Pancreas (tissue), 10 donors: ENCODE measurements at regions not wholly inside any gene's neighbourhood (a gene's known extent, or its start where the extent isn't known, plus 50 kb on each side); places are given as distances from the start of the nearest gene placed in this dataset.

Source experiments
- ATAC-seq, 4 donors: fragments of 200-7000 bp; cut with Tn5 transposase; one replicate each; pipeline versions ENCODE4 v1.8.0 to v1.9.1; 2020; ENCODE audit warnings: mild to moderate bottlenecking in 4 of 4, moderate library complexity in 4 of 4
- DNase-seq, 6 donors: peaks; one replicate each; pipeline ENCODE4 v3.0.0-alpha.2; 2020
- FAIRE-seq: peaks from 2 replicates; lab custom pipeline; 2012; peaks lifted over from hg19 to GRCh38; lab: Jason Lieb, UNC
- H3K27ac ChIP-seq, 4 donors: fragments of 200-600 bp; sonication (generic); 1 replicate in 3 of 4; 2 replicates in 1 of 4; pipeline versions ENCODE4 v1.5.0 to v1.8.0; 2020
- H3K27me3 ChIP-seq, 4 donors: fragments of 200-600 bp; one replicate each; pipeline ENCODE4 v1.8.0; 2021
- H3K36me3 ChIP-seq, 3 donors: fragments of 200-600 bp; sonication (generic) in 1 of 3; one replicate each; pipeline versions ENCODE4 v1.5.0 to v1.8.0; 2020 to 2021
- H3K4me1 ChIP-seq, 3 donors: fragments of 200-600 bp; one replicate each; pipeline ENCODE4 v1.8.0; 2021
- H3K4me3 ChIP-seq, 4 donors: fragments of 200-600 bp; sonication (generic) in 2 of 4; one replicate each; pipeline versions ENCODE4 v1.5.0 to v1.8.0; 2020 to 2021
- H3K9me3 ChIP-seq, 4 donors: fragments of 200-600 bp; one replicate each; pipeline ENCODE4 v1.8.0; 2021
- WGBS, 2 donors: extraction: QIAGEN DNeasy Blood & Tissue Kit; methylation state at CpG; one replicate each; pipeline ENCODE4 v1.1.7; 2013; 5-methylcytosine and 5-hydroxymethylcytosine counted together
- intact Hi-C, 3 donors: fragments of 100-400 bp; cut with DNase I; formaldehyde crosslinking; loops; one replicate each; pipeline versions ENCODE4 v1.11.1 to v1.14.2; 2022
- TF ChIP-seq, protein P1 (sequence below), 4 donors: fragments of 200-600 bp; sonication (generic) in 3 of 4; IDR thresholded peaks; one replicate each; pipeline versions ENCODE4 v1.5.0 to v1.8.0; 2021; ENCODE audit warnings: antibody characterized with exemption in 4 of 4
- donor health status: healthy with polysubstance abuse.
- donor health status: DM: no; HTN: no; CAD: no; lungs with moderate emphysema.
- donor health status: DM: no; HTN: no; CAD: no.
- donor health status: control.
- donor health status: control.
- donor health status: Bipolar disorder and iron deficiency.
- donor health status: DM: yes; HTN: yes; CAD: no.
- donor health status: DM: no; HTN: no; CAD: no.
- donor health status: DM: no; HTN: no; CAD: no.
- donor health status: DM: yes; HTN: yes; CAD: no.

DNA sequence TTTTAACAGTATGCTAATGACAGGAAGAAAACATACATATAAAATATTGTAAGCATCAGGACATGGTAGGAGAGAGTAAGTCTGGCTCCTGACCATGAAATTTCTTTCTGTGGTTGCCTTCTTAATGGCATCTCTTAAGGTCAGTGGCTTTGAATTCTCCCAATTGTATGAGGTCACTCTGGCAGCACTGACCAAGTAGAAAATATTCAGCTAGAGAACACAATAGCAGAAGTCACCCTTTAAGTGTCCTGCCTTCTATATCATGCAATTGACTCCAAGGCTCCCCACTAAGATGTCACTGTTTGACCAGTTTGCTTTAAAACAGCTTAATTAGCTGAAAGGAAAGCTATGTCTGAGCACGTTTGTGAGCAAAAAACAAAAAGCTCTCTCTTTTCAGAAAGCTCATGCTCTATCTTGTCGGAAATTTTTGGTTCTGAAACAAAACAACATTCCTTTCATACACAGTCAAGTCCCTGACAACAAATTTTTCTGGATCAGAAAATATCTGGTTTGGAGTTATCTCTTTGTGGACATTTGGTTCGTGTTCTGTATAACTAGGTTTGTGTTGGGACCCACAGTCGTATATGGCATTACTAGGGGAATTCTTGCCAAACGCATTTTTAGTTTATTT lies 120.9 kb upstream of the IFNGR1 start:
- TF ChIP-seq, protein P1, sequence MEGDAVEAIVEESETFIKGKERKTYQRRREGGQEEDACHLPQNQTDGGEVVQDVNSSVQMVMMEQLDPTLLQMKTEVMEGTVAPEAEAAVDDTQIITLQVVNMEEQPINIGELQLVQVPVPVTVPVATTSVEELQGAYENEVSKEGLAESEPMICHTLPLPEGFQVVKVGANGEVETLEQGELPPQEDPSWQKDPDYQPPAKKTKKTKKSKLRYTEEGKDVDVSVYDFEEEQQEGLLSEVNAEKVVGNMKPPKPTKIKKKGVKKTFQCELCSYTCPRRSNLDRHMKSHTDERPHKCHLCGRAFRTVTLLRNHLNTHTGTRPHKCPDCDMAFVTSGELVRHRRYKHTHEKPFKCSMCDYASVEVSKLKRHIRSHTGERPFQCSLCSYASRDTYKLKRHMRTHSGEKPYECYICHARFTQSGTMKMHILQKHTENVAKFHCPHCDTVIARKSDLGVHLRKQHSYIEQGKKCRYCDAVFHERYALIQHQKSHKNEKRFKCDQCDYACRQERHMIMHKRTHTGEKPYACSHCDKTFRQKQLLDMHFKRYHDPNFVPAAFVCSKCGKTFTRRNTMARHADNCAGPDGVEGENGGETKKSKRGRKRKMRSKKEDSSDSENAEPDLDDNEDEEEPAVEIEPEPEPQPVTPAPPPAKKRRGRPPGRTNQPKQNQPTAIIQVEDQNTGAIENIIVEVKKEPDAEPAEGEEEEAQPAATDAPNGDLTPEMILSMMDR (IDR thresholded peaks at IDR 0.05): no peak
- no peak for FAIRE-seq
- intact Hi-C loops: no loop called here
- Histone ChIP-seq H3K36me3 (no peaks in the 10 kb centered on the region), H3K4me3 (no peak overlapping the region), H3K9me3 (no peaks in the 10 kb centered on the region), H3K27ac (no peak overlapping the region), H3K27me3 (peaks cover 0 to 6% (median 0%) of the 10 kb centered on the region in 4 donors), H3K4me1 (peaks cover 0 to 4% (median 0%) of the 10 kb centered on the region in 3 donors)
- 34 to 37% methylated on average over 5 of the region's 5 CpGs for WGBS, 2 donors
- no peak for DNase-seq
- no peak for ATAC-seq

DNA sequence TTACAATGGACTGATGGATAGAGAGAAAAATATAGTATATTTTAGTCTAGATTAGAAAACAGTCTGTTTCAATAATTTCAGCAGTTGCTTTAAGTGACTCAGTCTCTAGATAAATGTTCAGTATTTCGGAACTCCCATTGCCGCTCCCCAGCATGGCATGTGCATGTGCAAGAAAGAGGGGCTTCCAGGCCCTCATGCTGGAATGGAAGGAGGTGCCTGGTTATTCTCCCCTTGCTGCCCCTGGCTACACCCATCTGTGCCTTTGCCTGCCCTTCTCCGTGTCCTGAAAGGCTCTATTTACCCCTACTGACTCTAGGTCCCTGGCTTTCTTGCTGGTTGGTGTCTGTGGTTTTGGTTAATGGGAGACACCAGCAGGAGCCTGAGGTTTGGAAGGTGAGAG lies 115.7 kb upstream of the IFNGR1 start:
- ATAC-seq (no peak), DNase-seq (no peak), FAIRE-seq (no peak)
- Histone ChIP-seq H3K9me3 (no peaks in the 10 kb centered on the region), H3K4me3 (no peak overlapping the region), H3K27ac (no peak overlapping the region), H3K36me3 (no peaks in the 10 kb centered on the region), H3K4me1 (no peaks in the 10 kb centered on the region), H3K27me3 (no peaks in the 10 kb centered on the region)
- intact Hi-C loops: no loop called here
- TF ChIP-seq, protein P1 (IDR thresholded peaks at IDR 0.05): no peak
- WGBS, 2 donors: 82 to 90% methylated on average over 3 of the region's 3 CpGs

DNA sequence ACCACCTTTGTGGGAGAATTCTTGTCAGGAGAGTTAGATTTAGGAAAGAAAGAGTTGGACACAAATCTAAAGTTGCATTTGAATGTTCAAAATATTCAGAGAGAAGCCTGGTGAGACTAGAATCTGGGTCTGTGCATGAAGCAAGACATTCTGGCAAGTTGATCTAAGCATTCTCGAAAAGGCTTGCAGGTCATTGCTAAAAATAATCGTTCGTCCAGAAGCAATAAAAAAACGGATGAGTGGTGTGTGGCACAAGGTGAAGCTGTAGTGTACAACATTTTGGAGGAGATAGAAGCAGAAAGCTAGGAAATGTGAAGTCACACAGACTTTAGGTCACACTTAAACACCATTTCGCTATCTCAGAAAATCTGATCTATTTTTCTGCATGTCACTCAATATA lies 114.9 kb upstream of the IFNGR1 start:
- FAIRE-seq (no peak), ATAC-seq (no peak), DNase-seq (no peak)
- Histone ChIP-seq H3K9me3 (no peaks in the 10 kb centered on the region), H3K27me3 (no peaks in the 10 kb centered on the region), H3K36me3 (no peaks in the 10 kb centered on the region), H3K27ac (no peak overlapping the region), H3K4me3 (no peak overlapping the region), H3K4me1 (no peaks in the 10 kb centered on the region)
- 72 to 79% methylated on average over 5 of the region's 5 CpGs for WGBS, 2 donors
- TF ChIP-seq, protein P1 (IDR thresholded peaks at IDR 0.05): no peak
- intact Hi-C loops: no loop called here

DNA sequence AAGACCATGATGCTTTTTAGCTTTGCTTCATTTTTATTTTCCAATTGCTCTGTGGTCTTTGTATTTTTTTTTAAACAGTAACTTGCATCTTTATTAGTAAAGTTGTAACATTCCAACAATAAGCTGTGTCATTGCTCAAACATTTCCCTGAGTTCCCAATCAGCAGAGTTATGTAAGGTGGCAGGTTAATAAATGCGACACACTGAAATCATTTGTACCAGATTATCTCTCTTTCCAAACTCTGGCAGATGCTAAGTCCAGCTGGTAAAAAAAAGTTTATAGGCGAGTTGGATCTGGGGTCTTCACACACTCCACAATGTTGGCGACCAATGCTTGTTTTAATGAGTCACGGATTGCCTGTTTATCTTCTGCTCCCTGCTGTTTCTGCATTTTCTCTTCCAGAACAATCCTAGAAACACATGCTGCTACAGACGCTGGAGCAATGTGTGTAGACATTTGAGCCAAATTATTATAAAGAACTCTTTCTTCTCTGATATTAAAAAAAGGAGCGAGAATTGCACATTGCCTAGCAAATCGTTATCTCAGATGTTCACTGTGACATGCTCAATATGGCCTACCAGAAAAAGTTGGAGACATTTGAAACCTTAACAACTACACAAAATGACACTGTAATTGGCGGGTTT lies 113.6 kb upstream of the IFNGR1 start:
- Histone ChIP-seq H3K27ac (peak overlapping the region in 2 of 4 donors; percentile 31 to 35), H3K27me3 (no peaks in the 10 kb centered on the region), H3K4me3 (no peak overlapping the region), H3K9me3 (no peaks in the 10 kb centered on the region), H3K36me3 (no peaks in the 10 kb centered on the region), H3K4me1 (no peaks in the 10 kb centered on the region)
- TF ChIP-seq, protein P1 (IDR thresholded peaks at IDR 0.05): no peak
- ATAC-seq: peak in 3 of 4 donors; percentile 38 to 70 (median 58)
- 37 to 46% methylated on average over 8 of the region's 8 CpGs for WGBS, 2 donors
- no peak for FAIRE-seq
- intact Hi-C loops: no loop called here
- no peak for DNase-seq

DNA sequence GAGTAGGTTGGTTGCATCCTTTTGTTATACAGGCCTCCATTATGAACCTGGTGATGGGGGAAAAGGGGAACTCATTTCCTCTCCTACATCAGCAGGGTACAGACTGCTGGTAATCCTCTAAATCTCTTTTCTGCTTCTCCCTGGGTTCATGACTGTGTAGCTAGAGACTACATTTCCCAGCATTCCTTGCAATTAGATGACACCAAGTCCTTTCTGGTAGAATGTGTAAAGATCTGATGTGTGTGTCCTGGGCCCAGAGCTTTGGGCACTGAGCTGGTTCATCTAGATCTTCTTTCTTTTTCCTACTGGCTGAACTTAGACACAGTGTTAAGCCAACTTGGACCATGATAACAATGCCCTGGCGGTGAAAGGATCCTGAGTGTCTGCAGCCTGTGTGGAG lies 104.7 kb upstream of the IFNGR1 start:
- Histone ChIP-seq H3K36me3 (no peaks in the 10 kb centered on the region), H3K4me3 (no peak overlapping the region), H3K27me3 (no peaks in the 10 kb centered on the region), H3K4me1 (no peaks in the 10 kb centered on the region), H3K9me3 (no peaks in the 10 kb centered on the region), H3K27ac (no peak overlapping the region)
- WGBS, 2 donors: 95 to 99% methylated on average over 1 of the region's 1 CpG
- DNase-seq: no peak
- ATAC-seq: no peak
- TF ChIP-seq, protein P1 (IDR thresholded peaks at IDR 0.05): no peak
- FAIRE-seq: no peak
- intact Hi-C loops: loop anchor here in 1 of 3 donors (10.0 kb wide), 1 partner anchor 229 kb away; no protein-coding TSS in a partner anchor
